ENCODE measurements at regions not wholly inside any gene's neighbourhood (a gene's known extent, or its start where the extent isn't known, plus 50 kb on each side); places are given as distances from the start of the nearest gene placed in this dataset.

GRCh38 chr2:128874608-128875007 lies 555.9 kb upstream of the HS6ST1 start:
- H3K4me3 ChIP-seq (replicated peaks; ENCODE audit: low read depth, low read length): no peak overlapping the region
- DNase-seq (ENCODE audit: low read depth): no peak
- TF ChIP-seq, protein P1, sequence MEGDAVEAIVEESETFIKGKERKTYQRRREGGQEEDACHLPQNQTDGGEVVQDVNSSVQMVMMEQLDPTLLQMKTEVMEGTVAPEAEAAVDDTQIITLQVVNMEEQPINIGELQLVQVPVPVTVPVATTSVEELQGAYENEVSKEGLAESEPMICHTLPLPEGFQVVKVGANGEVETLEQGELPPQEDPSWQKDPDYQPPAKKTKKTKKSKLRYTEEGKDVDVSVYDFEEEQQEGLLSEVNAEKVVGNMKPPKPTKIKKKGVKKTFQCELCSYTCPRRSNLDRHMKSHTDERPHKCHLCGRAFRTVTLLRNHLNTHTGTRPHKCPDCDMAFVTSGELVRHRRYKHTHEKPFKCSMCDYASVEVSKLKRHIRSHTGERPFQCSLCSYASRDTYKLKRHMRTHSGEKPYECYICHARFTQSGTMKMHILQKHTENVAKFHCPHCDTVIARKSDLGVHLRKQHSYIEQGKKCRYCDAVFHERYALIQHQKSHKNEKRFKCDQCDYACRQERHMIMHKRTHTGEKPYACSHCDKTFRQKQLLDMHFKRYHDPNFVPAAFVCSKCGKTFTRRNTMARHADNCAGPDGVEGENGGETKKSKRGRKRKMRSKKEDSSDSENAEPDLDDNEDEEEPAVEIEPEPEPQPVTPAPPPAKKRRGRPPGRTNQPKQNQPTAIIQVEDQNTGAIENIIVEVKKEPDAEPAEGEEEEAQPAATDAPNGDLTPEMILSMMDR (IDR thresholded peaks at IDR 0.05; ENCODE audit: low read length, missing control alignments): no peak

DNA sequence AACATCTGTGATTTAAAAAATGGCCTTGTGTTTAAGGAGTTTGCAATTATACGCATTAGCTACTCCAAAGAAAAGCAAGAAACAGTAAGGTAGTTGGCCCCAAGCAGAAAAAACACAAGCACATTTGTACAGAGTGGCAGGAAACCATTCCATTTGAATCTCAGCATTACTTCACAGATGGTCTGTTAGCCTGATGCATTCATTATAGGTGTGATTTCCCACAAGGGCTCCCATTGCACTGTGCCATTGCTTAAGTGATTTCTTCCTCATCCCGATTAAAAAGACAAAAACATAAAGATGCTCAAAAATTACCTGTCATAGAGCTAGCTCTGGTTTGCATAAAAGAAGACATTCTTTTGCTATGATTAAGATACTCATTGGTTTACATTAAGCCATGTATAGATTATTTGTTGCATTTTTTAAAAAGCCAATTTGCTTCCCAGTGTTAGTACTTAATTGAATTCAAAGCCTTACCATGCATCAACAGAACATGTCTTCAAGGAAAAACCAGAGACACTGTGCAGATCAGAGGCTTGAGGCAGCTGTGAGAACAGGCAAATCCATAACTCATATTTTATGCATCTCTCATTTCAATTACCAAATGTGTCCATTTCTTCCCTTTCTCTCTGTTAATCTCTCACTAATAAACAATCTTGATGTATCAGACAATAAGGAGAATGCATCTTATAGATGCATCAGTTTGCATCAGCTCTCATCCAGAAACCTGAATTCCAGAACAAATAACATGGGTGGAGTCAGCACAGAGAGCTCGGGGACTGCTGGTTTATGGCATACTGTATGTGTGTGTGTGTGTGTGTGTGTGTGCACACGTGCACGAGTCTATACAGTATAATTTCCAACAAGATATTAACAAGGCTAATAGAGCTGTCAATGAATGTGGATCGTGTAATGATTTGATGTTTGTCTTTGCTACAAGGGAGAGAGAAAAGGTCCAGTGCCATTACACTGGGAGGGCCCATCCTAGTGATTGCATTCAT lies 558.6 kb upstream of the HS6ST1 start:
- DNase-seq (ENCODE audit: low read depth): no peak
- TF ChIP-seq, protein P1 (IDR thresholded peaks at IDR 0.05; ENCODE audit: low read length, missing control alignments): no peak

GRCh38 chr2:128879161-128879560 lies 560.5 kb upstream of the HS6ST1 start:
- no peak for DNase-seq (ENCODE audit: low read depth)
- TF ChIP-seq, protein P1 (IDR thresholded peaks at IDR 0.05; ENCODE audit: low read length, missing control alignments): no peak
- no peak overlapping the region for H3K4me3 ChIP-seq (replicated peaks; ENCODE audit: low read depth, low read length)

More for the DNA sequence above, 558.6 kb upstream of the HS6ST1 start:
- no peak overlapping the region for H3K4me3 ChIP-seq (replicated peaks; ENCODE audit: low read depth, low read length)

GRCh38 chr2:128894896-128895295 lies 576.2 kb upstream of the HS6ST1 start:
- H3K4me3 ChIP-seq (replicated peaks; ENCODE audit: low read depth, low read length): no peak overlapping the region
- DNase-seq (ENCODE audit: low read depth): no peak
- TF ChIP-seq, protein P1 (IDR thresholded peaks at IDR 0.05; ENCODE audit: low read length, missing control alignments): no peak

GRCh38 chr2:128901572-128902391 lies 583.1 kb upstream of the HS6ST1 start:
- H3K4me3 ChIP-seq (replicated peaks; ENCODE audit: low read depth, low read length): no peak overlapping the region
- DNase-seq (ENCODE audit: low read depth): no peak
- TF ChIP-seq, protein P1 (IDR thresholded peaks at IDR 0.05; ENCODE audit: low read length, missing control alignments): no peak

GRCh38 chr2:128903637-128904036 lies 585.0 kb upstream of the HS6ST1 start:
- TF ChIP-seq, protein P1 (IDR thresholded peaks at IDR 0.05; ENCODE audit: low read length, missing control alignments): no peak
- no peak for DNase-seq (ENCODE audit: low read depth)
- no peak overlapping the region for H3K4me3 ChIP-seq (replicated peaks; ENCODE audit: low read depth, low read length)
